Heart left ventricle (tissue), 13 donors: ENCODE measurements at regions not wholly inside any gene's neighbourhood (a gene's known extent, or its start where the extent isn't known, plus 50 kb on each side); places are given as distances from the start of the nearest gene placed in this dataset.

Experiments used
- CTCF ChIP-seq, 12 donors: fragments of 200-600 bp; sonication (generic) in 4 of 12; IDR thresholded peaks; one replicate each; pipeline versions ENCODE4 v1.5.0 to v1.8.0; 2018 to 2022; ENCODE audit warnings: antibody characterized with exemption in 12 of 12, mild to moderate bottlenecking in 5 of 12
- POLR2A ChIP-seq, 2 donors: fragments of 450-650 bp; IDR thresholded peaks; one replicate each; pipeline ENCODE4 v1.6.1; 2017; ENCODE audit warnings: antibody characterized with exemption in 2 of 2, mild to moderate bottlenecking in 2 of 2, moderate library complexity in 2 of 2
- donor health status: ischemic (EF 13 %, LVEDD 7.1; RV severe dilation, severe dysfunction).
- donor health status: DM: no; HTN: yes; CAD: no.
- donor health status: DM: no; HTN: no; CAD: no.
- donor health status: ischemic (EF 25% LVEDD 6.9; RV normal size, moderate dysfunction).
- donor health status: ischemic (EF 25% LVEDD 5.7; RV mildly dilated, moderate dysfunction).
- donor health status: ischemic (EF 35%, LVEDD 5.7; RV mildly dilated, moderate dysfunction).
- donor health status: nonischemic (EF 11% LVEDD 7.7; RV severe dilation, severe dysfunction).
- donor health status: DM: yes; HTN: yes; CAD: no.
- donor health status: PGD.
- donor health status: ischemic (EF 29% LVEDD 5.4; RV normal size, mild dysfunction).
- donor health status: nonischemic (EF 23%, LVEDD 6.1; RV moderate dilation, normal function).

GRCh38 chr22:27306771-27307170 is 494.8 kb downstream of the MN1 start:
- TF ChIP-seq CTCF (IDR thresholded peaks at IDR 0.05), result no peak
- no peak for TF ChIP-seq POLR2A (IDR thresholded peaks at IDR 0.05)
